Thoracic aorta (tissue), 2 donors: ENCODE measurements at regions not wholly inside any gene's neighbourhood (a gene's known extent, or its start where the extent isn't known, plus 50 kb on each side); places are given as distances from the start of the nearest gene placed in this dataset.

Source experiments
- ATAC-seq: fragments of 150-250 bp; one replicate; pipeline ENCODE4 v1.8.0; 2017; ENCODE audit warnings: low read depth; ENCODE audit not compliant: insufficient number of reproducible peaks, low FRiP score
- DNase-seq: peaks from one replicate; pipeline ENCODE4 v3.0.0-alpha.2; 2020; ENCODE audit warnings: low spot score
- H3K27ac ChIP-seq, 2 donors: fragments of 200-600 bp; sonication (generic); 1 replicate in 1 of 2; 2 replicates in 1 of 2; pipeline ENCODE4 v1.5.1; 2016; ENCODE audit warnings: mild to moderate bottlenecking in 2 of 2, moderate library complexity in 2 of 2
- H3K27me3 ChIP-seq: fragments of 200-600 bp; sonication (generic); replicated peaks from 2 replicates; pipeline ENCODE4 v1.6.0; 2016; ENCODE audit warnings: mild to moderate bottlenecking; ENCODE audit not compliant: insufficient read depth
- H3K36me3 ChIP-seq: fragments of 200-600 bp; sonication (generic); one replicate; pipeline ENCODE4 v1.5.1; 2016
- H3K4me1 ChIP-seq, 2 donors: fragments of 200-600 bp; sonication (generic); 1 replicate in 1 of 2; 2 replicates in 1 of 2; pipeline versions ENCODE4 v1.5.1 to v1.6.0; 2016; ENCODE audit warnings: low read depth in 2 of 2, mild to moderate bottlenecking in 1 of 2; ENCODE audit not compliant: control insufficient read depth in 1 of 2
- H3K4me3 ChIP-seq: fragments of 200-600 bp; sonication (generic); 2 replicates; pipeline ENCODE4 v1.5.1; 2016; ENCODE audit warnings: mild to moderate bottlenecking
- H3K9me3 ChIP-seq: fragments of 200-600 bp; sonication (generic); 2 replicates; pipeline ENCODE4 v1.5.1; 2016
- TF ChIP-seq, protein P1 (sequence below): fragments of 200-600 bp; sonication (generic); IDR thresholded peaks from one replicate; pipeline ENCODE4 v1.5.1; 2019; ENCODE audit warnings: antibody characterized with exemption

DNA sequence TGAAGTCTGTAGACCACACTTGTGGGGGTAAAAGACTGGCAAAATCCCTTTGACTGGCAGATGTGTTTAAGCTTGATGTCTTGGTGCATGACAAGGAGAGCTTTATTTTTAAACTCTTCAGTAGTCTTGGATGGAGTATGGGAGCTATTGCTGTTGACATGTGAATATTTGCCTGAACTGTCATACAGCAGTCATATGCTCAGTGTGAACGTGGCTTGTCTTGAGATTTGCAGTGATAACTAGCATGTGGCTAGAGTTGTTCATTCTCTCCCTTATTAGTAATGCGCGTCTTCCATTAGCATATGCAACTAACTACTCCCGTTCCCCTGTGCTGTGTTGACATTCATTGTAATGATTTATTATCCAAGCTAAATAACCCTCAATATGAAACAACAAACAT, 523.6 kb upstream of the WWC1 start:
- no peaks in the 10 kb centered on the region for H3K36me3 ChIP-seq
- no peak overlapping the region for H3K27ac ChIP-seq
- H3K4me3 ChIP-seq: no peak overlapping the region
- TF ChIP-seq, protein P1, sequence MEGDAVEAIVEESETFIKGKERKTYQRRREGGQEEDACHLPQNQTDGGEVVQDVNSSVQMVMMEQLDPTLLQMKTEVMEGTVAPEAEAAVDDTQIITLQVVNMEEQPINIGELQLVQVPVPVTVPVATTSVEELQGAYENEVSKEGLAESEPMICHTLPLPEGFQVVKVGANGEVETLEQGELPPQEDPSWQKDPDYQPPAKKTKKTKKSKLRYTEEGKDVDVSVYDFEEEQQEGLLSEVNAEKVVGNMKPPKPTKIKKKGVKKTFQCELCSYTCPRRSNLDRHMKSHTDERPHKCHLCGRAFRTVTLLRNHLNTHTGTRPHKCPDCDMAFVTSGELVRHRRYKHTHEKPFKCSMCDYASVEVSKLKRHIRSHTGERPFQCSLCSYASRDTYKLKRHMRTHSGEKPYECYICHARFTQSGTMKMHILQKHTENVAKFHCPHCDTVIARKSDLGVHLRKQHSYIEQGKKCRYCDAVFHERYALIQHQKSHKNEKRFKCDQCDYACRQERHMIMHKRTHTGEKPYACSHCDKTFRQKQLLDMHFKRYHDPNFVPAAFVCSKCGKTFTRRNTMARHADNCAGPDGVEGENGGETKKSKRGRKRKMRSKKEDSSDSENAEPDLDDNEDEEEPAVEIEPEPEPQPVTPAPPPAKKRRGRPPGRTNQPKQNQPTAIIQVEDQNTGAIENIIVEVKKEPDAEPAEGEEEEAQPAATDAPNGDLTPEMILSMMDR: no peak
- no peaks in the 10 kb centered on the region for H3K4me1 ChIP-seq
- H3K27me3 ChIP-seq: no peaks in the 10 kb centered on the region
- DNase-seq (no peak), ATAC-seq (no peak)
- H3K9me3 ChIP-seq: no peaks in the 10 kb centered on the region

DNA sequence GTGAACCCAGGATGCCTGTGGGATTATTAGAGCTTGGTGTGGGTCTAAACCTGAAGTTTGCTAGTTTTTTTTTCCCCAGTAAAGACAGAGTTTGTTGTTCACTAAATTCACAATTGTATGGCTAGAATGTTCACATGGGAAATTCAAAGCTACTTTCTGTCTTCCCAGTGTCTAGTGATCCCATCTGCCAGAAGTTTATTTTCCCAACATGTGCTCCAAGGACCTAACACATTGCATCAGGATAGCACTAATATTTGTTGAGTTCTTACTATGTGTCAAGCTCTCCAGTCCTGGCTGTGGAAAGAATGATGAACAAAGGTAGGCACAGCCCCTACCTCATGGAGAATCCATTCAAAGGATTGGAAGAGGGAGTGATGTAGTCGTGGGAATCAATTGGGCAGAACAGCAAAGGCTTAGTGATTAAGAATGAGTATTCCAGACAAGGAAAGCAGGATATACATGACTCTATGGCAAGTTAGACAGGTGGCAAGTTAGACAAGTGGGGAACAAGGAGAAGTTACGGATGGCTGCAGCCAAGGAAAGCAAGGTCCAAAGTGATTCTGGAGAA, 521.5 kb upstream of the WWC1 start:
- H3K4me1 ChIP-seq: no peaks in the 10 kb centered on the region
- H3K27ac ChIP-seq: no peak overlapping the region
- ATAC-seq (no peak), DNase-seq (no peak)
- TF ChIP-seq, protein P1: no peak
- H3K27me3 ChIP-seq: no peaks in the 10 kb centered on the region
- no peaks in the 10 kb centered on the region for H3K9me3 ChIP-seq
- no peak overlapping the region for H3K4me3 ChIP-seq
- H3K36me3 ChIP-seq: no peaks in the 10 kb centered on the region

DNA sequence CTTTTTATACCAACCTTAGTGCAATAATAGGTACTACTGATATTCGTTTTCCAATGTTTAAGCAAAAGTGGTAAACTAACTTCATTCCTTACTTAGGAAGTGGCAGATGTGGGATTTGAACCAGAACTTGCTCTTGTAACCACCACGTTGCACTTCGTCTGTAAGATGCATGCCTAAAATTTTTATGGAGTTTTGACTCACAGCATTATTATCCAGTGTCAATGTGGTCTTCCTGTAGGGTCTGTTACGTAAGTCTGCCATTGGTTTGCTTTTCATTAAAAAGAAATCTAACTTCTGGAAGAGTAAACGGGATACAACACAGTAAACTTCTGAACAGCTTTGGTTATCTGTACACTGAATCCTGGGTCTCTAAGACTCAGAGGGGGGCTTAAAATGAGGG, 521.0 kb upstream of the WWC1 start:
- Histone ChIP-seq H3K27me3 (no peaks in the 10 kb centered on the region), H3K4me1 (no peaks in the 10 kb centered on the region), H3K9me3 (no peaks in the 10 kb centered on the region), H3K27ac (no peak overlapping the region), H3K4me3 (no peak overlapping the region), H3K36me3 (no peaks in the 10 kb centered on the region)
- DNase-seq (no peak), ATAC-seq (no peak)
- TF ChIP-seq, protein P1: no peak

DNA sequence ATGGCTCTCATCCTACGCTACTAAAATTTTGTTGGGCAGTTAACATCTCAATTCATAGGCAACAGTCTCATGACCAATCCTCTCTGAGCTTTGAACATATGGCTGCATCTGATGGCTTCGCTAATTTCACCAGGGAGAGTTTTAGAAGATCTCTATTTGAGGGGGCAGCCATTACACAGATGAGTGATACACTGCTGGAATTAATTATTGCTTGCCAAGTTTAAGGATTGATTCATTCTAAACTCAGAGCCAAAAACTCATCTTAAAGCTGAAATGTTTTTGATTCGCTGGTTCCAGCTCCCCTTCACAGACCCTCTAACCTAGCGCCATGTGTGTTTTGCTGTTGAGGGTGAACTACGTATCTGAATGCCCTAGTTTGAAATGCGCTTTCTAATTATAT, 519.9 kb upstream of the WWC1 start:
- ATAC-seq: no peak
- H3K9me3 ChIP-seq: no peaks in the 10 kb centered on the region
- H3K36me3 ChIP-seq: no peaks in the 10 kb centered on the region
- no peak overlapping the region for H3K27ac ChIP-seq
- no peak overlapping the region for H3K4me3 ChIP-seq
- no peaks in the 10 kb centered on the region for H3K4me1 ChIP-seq
- TF ChIP-seq, protein P1: no peak
- no peak for DNase-seq
- H3K27me3 ChIP-seq: no peaks in the 10 kb centered on the region

DNA sequence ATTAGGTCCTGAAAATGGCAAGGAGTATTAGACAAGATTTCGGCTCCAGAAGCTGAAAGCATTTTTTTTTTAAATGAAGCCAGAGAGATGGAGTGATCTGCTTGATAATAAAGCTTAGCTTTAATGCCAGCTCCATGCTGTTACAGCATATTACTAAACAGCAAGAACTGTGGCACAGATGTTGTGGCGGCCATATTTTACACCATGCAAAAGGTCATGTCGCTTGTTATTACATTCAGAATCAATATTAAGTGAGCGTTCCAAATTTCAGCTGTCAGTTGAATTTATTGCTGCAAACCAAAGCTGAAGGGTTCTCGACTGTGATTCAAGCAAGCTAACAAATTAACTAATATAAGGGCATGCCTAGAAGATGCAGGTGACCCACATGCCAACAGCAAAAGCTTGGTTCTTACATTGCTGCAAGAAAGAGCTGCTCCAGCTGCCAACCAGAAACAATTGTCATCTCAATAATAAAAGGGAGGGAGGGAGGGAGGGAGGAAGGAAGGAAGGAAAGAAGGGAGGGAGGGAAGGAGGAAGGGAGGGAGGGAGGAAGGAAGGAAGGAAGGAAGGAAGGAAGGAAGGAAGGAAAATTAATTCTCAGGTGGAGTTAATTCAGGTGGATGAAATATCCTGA, 517.7 kb upstream of the WWC1 start:
- no peak overlapping the region for H3K27ac ChIP-seq
- no peak overlapping the region for H3K4me3 ChIP-seq
- no peaks in the 10 kb centered on the region for H3K36me3 ChIP-seq
- no peaks in the 10 kb centered on the region for H3K9me3 ChIP-seq
- DNase-seq (no peak), ATAC-seq (no peak)
- H3K4me1 ChIP-seq: no peaks in the 10 kb centered on the region
- no peaks in the 10 kb centered on the region for H3K27me3 ChIP-seq
- TF ChIP-seq, protein P1: no peak
